HEK293 (cell line): ENCODE measurements at regions not wholly inside any gene's neighbourhood (a gene's known extent, or its start where the extent isn't known, plus 50 kb on each side); places are given as distances from the start of the nearest gene placed in this dataset.

Experiments used
- CTCF ChIP-seq: fragments of 450-650 bp; formaldehyde crosslinking; IDR thresholded peaks from 2 replicates; pipeline ENCODE4 v1.5.1; 2016; ENCODE audit warnings: missing biosample characterization, missing genetic modification characterization
- HOXA7 ChIP-seq: sonication (generic); formaldehyde crosslinking; IDR thresholded peaks from 2 replicates; pipeline ENCODE4 v1.8.1; 2022; ENCODE audit warnings: missing genetic modification reagents, borderline replicate concordance
- OSR2 ChIP-seq: fragments of 450-650 bp; formaldehyde crosslinking; IDR thresholded peaks from 2 replicates; pipeline ENCODE4 v1.5.1; 2016; ENCODE audit warnings: missing biosample characterization, missing genetic modification characterization
- PRDM1 ChIP-seq: fragments of 450-650 bp; formaldehyde crosslinking; IDR thresholded peaks from 2 replicates; pipeline ENCODE4; 2016; ENCODE audit warnings: missing biosample characterization, missing genetic modification characterization
- ZBTB20 ChIP-seq: fragments of 450-650 bp; formaldehyde crosslinking; IDR thresholded peaks from 2 replicates; pipeline ENCODE4 v1.5.1; 2016; ENCODE audit warnings: missing biosample characterization, missing genetic modification characterization
- ZFP37 ChIP-seq: fragments of 450-650 bp; formaldehyde crosslinking; IDR thresholded peaks from 2 replicates; pipeline ENCODE4 v1.5.1; 2016; ENCODE audit warnings: missing biosample characterization, missing genetic modification characterization
- ZNF146 ChIP-seq: fragments of 450-650 bp; formaldehyde crosslinking; IDR thresholded peaks from 2 replicates; pipeline ENCODE4 v1.5.1; 2016; ENCODE audit warnings: missing biosample characterization, missing genetic modification characterization
- ZNF18 ChIP-seq: fragments of 450-650 bp; formaldehyde crosslinking; IDR thresholded peaks from 2 replicates; pipeline ENCODE4 v1.5.1; 2016; ENCODE audit warnings: missing biosample characterization, missing genetic modification characterization
- ZNF239 ChIP-seq: fragments of 450-650 bp; formaldehyde crosslinking; IDR thresholded peaks from 2 replicates; pipeline ENCODE4 v1.5.1; 2016; ENCODE audit warnings: missing biosample characterization, missing genetic modification characterization

GRCh38 chr11:119855066-119855465 lies 126.1 kb upstream of the NECTIN1 start:
- TF ChIP-seq CTCF (tag by site-specific recombination) (no peak), ZFP37 (no peak), ZNF146 (tag by site-specific recombination) (no peak), OSR2 (tag by site-specific recombination) (no peak), ZNF239 (tag by site-specific recombination) (no peak), PRDM1 (tag by site-specific recombination) (no peak), HOXA7 (no peak), ZBTB20 (tag by site-specific recombination) (no peak), ZNF18 (tag by site-specific recombination) (no peak)
